GM19438 (cell line): ENCODE measurements at regions not wholly inside any gene's neighbourhood (a gene's known extent, or its start where the extent isn't known, plus 50 kb on each side); places are given as distances from the start of the nearest gene placed in this dataset.

ENCODE experiments used
- ATAC-seq: cut with Tn5 transposase; IDR thresholded peaks from one replicate; pipeline ENCODE4 v1.9.1; 2021; ENCODE audit warnings: low read depth; ENCODE audit not compliant: unreplicated experiment

- no peak for ATAC-seq
These were observed 423.4 kb downstream of the ZIC1 start for GRCh38 chr3:147832611-147833010.

GRCh38 chr3:147836330-147836729 is 427.2 kb downstream of the ZIC1 start:
- no peak for ATAC-seq

- no peak for ATAC-seq
These were observed 429.5 kb downstream of the ZIC1 start for GRCh38 chr3:147838652-147839051.

GRCh38 chr3:147843331-147843730 is 434.2 kb downstream of the ZIC1 start:
- no peak for ATAC-seq

GRCh38 chr3:147846293-147846692 is 437.1 kb downstream of the ZIC1 start:
- ATAC-seq, result no peak

GRCh38 chr3:147846854-147847478 is 437.8 kb downstream of the ZIC1 start:
- ATAC-seq, result no peak

GRCh38 chr3:147851062-147851461 is 441.9 kb downstream of the ZIC1 start:
- no peak for ATAC-seq

- ATAC-seq, result no peak
These were observed 445.4 kb downstream of the ZIC1 start for GRCh38 chr3:147854542-147854941.

GRCh38 chr3:147864754-147865354 is 455.7 kb downstream of the ZIC1 start:
- ATAC-seq, result no peak

- ATAC-seq, result no peak
These were observed 457.4 kb downstream of the ZIC1 start for GRCh38 chr3:147866561-147866960.

GRCh38 chr3:147872568-147872967 is 463.4 kb downstream of the ZIC1 start:
- ATAC-seq, result no peak

GRCh38 chr3:147875498-147875897 is 466.3 kb downstream of the ZIC1 start:
- no peak for ATAC-seq

GRCh38 chr3:147881933-147882332 is 472.8 kb downstream of the ZIC1 start:
- ATAC-seq, result no peak

- ATAC-seq, result no peak
These were observed 477.7 kb downstream of the ZIC1 start for GRCh38 chr3:147886879-147887278.

GRCh38 chr3:147887797-147888196 is 478.6 kb downstream of the ZIC1 start:
- ATAC-seq, result no peak

- peak; percentile 93 for ATAC-seq
These were observed 480.9 kb downstream of the ZIC1 start for GRCh38 chr3:147890114-147890513.

- no peak for ATAC-seq
These were observed 486.3 kb downstream of the ZIC1 start for GRCh38 chr3:147895509-147895908.

- ATAC-seq, result no peak
These were observed 491.7 kb downstream of the ZIC1 start for GRCh38 chr3:147900851-147901250.

- ATAC-seq, result no peak
These were observed 493.9 kb downstream of the ZIC1 start for GRCh38 chr3:147903026-147903425.

GRCh38 chr3:147904421-147904820 is 495.3 kb downstream of the ZIC1 start:
- ATAC-seq, result no peak

- no peak for ATAC-seq
These were observed 497.1 kb downstream of the ZIC1 start for GRCh38 chr3:147906285-147906684.

GRCh38 chr3:147914532-147914931 is 505.4 kb downstream of the ZIC1 start:
- ATAC-seq, result no peak

- ATAC-seq, result no peak
These were observed 505.9 kb downstream of the ZIC1 start for GRCh38 chr3:147915057-147915456.
